ENCODE measurements at regions not wholly inside any gene's neighbourhood (a gene's known extent, or its start where the extent isn't known, plus 50 kb on each side); places are given as distances from the start of the nearest gene placed in this dataset.

GRCh38 chrX:96405842-96406241 is 278.8 kb upstream of the DIAPH2 start:
- no peak for FAIRE-seq

GRCh38 chrX:96407072-96407471 is 277.6 kb upstream of the DIAPH2 start:
- peaks cover 3% of the 10 kb centered on the region for H3K4me1 Mint-ChIP-seq (ENCODE audit: low read depth, unreplicated experiment)
- no peaks in the 10 kb centered on the region for H3K27me3 ChIP-seq (ENCODE audit: insufficient read depth, low read length)
- peak; percentile 58 for FAIRE-seq
- H4K20me1 ChIP-seq (ENCODE audit: insufficient read depth, low read length) = no peaks in the 10 kb centered on the region
- H3K4me2 ChIP-seq (ENCODE audit: low read length) = no peak overlapping the region
- H3K27ac ChIP-seq (ENCODE audit: low read depth, low read length) = no peak overlapping the region
- peak; percentile 11 for DNase-seq (ENCODE audit: low read depth)
- no peaks in the 10 kb centered on the region for H3K36me3 Mint-ChIP-seq (ENCODE audit: low read depth, unreplicated experiment)
- H3K36me3 ChIP-seq (ENCODE audit: insufficient read depth, low read length) = no peaks in the 10 kb centered on the region
- TF ChIP-seq EZH2 (IDR thresholded peaks at IDR 0.05; ENCODE audit: insufficient read depth, low read length) = no peak
- TF ChIP-seq CTCF (IDR thresholded peaks at IDR 0.05; ENCODE audit: insufficient read depth, low read depth, low read length) = no peak
- no peaks in the 10 kb centered on the region for H3K27me3 Mint-ChIP-seq (ENCODE audit: low read depth, unreplicated experiment)
- no peak overlapping the region for H3K27ac Mint-ChIP-seq (ENCODE audit: unreplicated experiment)
- no peak overlapping the region for H3K4me3 Mint-ChIP-seq (ENCODE audit: unreplicated experiment)
- no peak overlapping the region for H3K9ac ChIP-seq (ENCODE audit: low read length)
- H2AFZ ChIP-seq (ENCODE audit: low read depth, low read length) = no peak overlapping the region
- H3K9me3 ChIP-seq (ENCODE audit: insufficient read depth, low read depth, low read length) = no peaks in the 10 kb centered on the region
- H3K4me1 ChIP-seq (ENCODE audit: insufficient read depth, low read length) = no peaks in the 10 kb centered on the region
- no peaks in the 10 kb centered on the region for H3K9me3 Mint-ChIP-seq (ENCODE audit: unreplicated experiment)
- no peak overlapping the region for H3K4me3 ChIP-seq (ENCODE audit: insufficient read depth, low read depth, low read length)
- no peaks in the 10 kb centered on the region for H3K79me2 ChIP-seq (ENCODE audit: insufficient read depth, low read length)

More at GRCh38 chrX:96405842-96406241, 278.8 kb upstream of the DIAPH2 start:
- Mint-ChIP-seq H3K27me3 (ENCODE audit: low read depth, unreplicated experiment) (no peaks in the 10 kb centered on the region), H3K9me3 (ENCODE audit: unreplicated experiment) (no peaks in the 10 kb centered on the region), H3K27ac (ENCODE audit: unreplicated experiment) (no peak overlapping the region), H3K4me1 (ENCODE audit: low read depth, unreplicated experiment) (peaks cover 3% of the 10 kb centered on the region), H3K4me3 (ENCODE audit: unreplicated experiment) (no peak overlapping the region), H3K36me3 (ENCODE audit: low read depth, unreplicated experiment) (no peaks in the 10 kb centered on the region)
- TF ChIP-seq CTCF (IDR thresholded peaks at IDR 0.05; ENCODE audit: insufficient read depth, low read depth, low read length) (no peak), EZH2 (IDR thresholded peaks at IDR 0.05; ENCODE audit: insufficient read depth, low read length) (no peak)
- Histone ChIP-seq H3K36me3 (ENCODE audit: insufficient read depth, low read length) (no peaks in the 10 kb centered on the region), H3K27ac (ENCODE audit: low read depth, low read length) (no peak overlapping the region), H3K4me3 (ENCODE audit: insufficient read depth, low read depth, low read length) (no peak overlapping the region), H3K79me2 (ENCODE audit: insufficient read depth, low read length) (no peaks in the 10 kb centered on the region), H3K4me2 (ENCODE audit: low read length) (no peak overlapping the region), H3K9ac (ENCODE audit: low read length) (no peak overlapping the region), H3K9me3 (ENCODE audit: insufficient read depth, low read depth, low read length) (no peaks in the 10 kb centered on the region), H4K20me1 (ENCODE audit: insufficient read depth, low read length) (no peaks in the 10 kb centered on the region), H3K4me1 (ENCODE audit: insufficient read depth, low read length) (no peaks in the 10 kb centered on the region), H3K27me3 (ENCODE audit: insufficient read depth, low read length) (no peaks in the 10 kb centered on the region), H2AFZ (ENCODE audit: low read depth, low read length) (no peak overlapping the region)
- DNase-seq (ENCODE audit: low read depth) = no peak

- Mint-ChIP-seq H3K27ac (ENCODE audit: unreplicated experiment) (no peak overlapping the region), H3K9me3 (ENCODE audit: unreplicated experiment) (no peaks in the 10 kb centered on the region), H3K4me3 (ENCODE audit: unreplicated experiment) (no peak overlapping the region), H3K4me1 (ENCODE audit: low read depth, unreplicated experiment) (peaks cover 3% of the 10 kb centered on the region), H3K27me3 (ENCODE audit: low read depth, unreplicated experiment) (no peaks in the 10 kb centered on the region), H3K36me3 (ENCODE audit: low read depth, unreplicated experiment) (no peaks in the 10 kb centered on the region)
- TF ChIP-seq CTCF (IDR thresholded peaks at IDR 0.05; ENCODE audit: insufficient read depth, low read depth, low read length) (no peak), EZH2 (IDR thresholded peaks at IDR 0.05; ENCODE audit: insufficient read depth, low read length) (no peak)
- no peak overlapping the region for H3K4me3 ChIP-seq (ENCODE audit: insufficient read depth, low read depth, low read length)
- H3K27me3 ChIP-seq (ENCODE audit: insufficient read depth, low read length) = no peaks in the 10 kb centered on the region
- H2AFZ ChIP-seq (ENCODE audit: low read depth, low read length) = no peak overlapping the region
- no peaks in the 10 kb centered on the region for H3K4me1 ChIP-seq (ENCODE audit: insufficient read depth, low read length)
- no peak overlapping the region for H3K9ac ChIP-seq (ENCODE audit: low read length)
- no peak for FAIRE-seq
- no peak overlapping the region for H3K4me2 ChIP-seq (ENCODE audit: low read length)
- no peak overlapping the region for H3K27ac ChIP-seq (ENCODE audit: low read depth, low read length)
- no peaks in the 10 kb centered on the region for H3K9me3 ChIP-seq (ENCODE audit: insufficient read depth, low read depth, low read length)
- H3K79me2 ChIP-seq (ENCODE audit: insufficient read depth, low read length) = no peaks in the 10 kb centered on the region
- peak; percentile 35 for DNase-seq (ENCODE audit: low read depth)
- H4K20me1 ChIP-seq (ENCODE audit: insufficient read depth, low read length) = no peaks in the 10 kb centered on the region
- no peaks in the 10 kb centered on the region for H3K36me3 ChIP-seq (ENCODE audit: insufficient read depth, low read length)
Measured at GRCh38 chrX:96407501-96407900, 277.1 kb upstream of the DIAPH2 start.

Data from astrocyte (in vitro differentiated cells and primary cell).